ENCODE measurements at regions not wholly inside any gene's neighbourhood (a gene's known extent, or its start where the extent isn't known, plus 50 kb on each side); places are given as distances from the start of the nearest gene placed in this dataset.
A peak's percentile ranks its signal among the peaks of the same experiment; 100 is the strongest.

DNA sequence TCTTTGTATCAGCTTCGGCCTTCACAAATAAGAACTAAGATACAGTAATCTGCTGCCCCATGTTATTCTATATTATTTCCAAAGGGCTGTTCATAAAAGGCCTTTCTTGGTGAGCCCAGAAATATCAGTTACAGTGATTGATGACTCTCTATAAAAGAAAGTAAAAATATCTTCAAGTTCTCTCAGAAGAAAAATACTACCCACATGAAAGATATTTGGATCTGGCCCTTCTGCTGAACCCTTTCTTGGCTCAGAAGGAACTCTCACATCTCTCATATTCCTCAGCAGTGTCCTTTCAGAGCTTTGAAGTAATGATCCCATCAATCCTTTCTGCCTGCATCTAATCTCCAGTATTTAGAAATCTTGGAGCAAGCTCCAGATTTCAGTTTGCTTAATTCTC is 76.3 kb upstream of the SLITRK1 start:
- no peak overlapping the region for H3K27ac ChIP-seq
- TF ChIP-seq, protein P1, sequence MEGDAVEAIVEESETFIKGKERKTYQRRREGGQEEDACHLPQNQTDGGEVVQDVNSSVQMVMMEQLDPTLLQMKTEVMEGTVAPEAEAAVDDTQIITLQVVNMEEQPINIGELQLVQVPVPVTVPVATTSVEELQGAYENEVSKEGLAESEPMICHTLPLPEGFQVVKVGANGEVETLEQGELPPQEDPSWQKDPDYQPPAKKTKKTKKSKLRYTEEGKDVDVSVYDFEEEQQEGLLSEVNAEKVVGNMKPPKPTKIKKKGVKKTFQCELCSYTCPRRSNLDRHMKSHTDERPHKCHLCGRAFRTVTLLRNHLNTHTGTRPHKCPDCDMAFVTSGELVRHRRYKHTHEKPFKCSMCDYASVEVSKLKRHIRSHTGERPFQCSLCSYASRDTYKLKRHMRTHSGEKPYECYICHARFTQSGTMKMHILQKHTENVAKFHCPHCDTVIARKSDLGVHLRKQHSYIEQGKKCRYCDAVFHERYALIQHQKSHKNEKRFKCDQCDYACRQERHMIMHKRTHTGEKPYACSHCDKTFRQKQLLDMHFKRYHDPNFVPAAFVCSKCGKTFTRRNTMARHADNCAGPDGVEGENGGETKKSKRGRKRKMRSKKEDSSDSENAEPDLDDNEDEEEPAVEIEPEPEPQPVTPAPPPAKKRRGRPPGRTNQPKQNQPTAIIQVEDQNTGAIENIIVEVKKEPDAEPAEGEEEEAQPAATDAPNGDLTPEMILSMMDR (conservative IDR thresholded peaks at IDR 0.05): no peak

GRCh38 chr13:83955011-83955410 is 72.7 kb upstream of the SLITRK1 start:
- no peak overlapping the region for H3K27ac ChIP-seq
- TF ChIP-seq, protein P1 (conservative IDR thresholded peaks at IDR 0.05): no peak

GRCh38 chr13:83953916-83954315 is 71.6 kb upstream of the SLITRK1 start:
- TF ChIP-seq, protein P1 (conservative IDR thresholded peaks at IDR 0.05): no peak
- no peak overlapping the region for H3K27ac ChIP-seq

DNA sequence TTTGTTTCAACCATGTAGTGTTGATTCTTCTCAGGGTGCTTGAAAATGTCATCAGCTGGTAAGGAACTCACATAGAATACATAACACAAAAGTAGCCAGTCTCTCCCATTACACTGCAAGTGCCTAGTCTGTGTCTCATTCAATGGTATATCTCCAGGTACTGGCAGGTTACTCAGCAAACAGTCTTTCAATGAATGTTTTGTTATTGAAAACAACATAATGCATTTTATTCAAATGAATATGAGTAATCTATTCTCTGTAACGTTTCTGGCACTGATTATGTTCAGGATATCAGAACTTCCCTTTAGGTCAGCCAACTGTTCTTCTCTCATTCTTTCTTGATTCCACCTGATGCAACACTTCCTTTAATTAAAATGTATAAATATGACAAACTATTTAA is 68.0 kb upstream of the SLITRK1 start:
- TF ChIP-seq, protein P1 (conservative IDR thresholded peaks at IDR 0.05): no peak
- no peak overlapping the region for H3K27ac ChIP-seq

DNA sequence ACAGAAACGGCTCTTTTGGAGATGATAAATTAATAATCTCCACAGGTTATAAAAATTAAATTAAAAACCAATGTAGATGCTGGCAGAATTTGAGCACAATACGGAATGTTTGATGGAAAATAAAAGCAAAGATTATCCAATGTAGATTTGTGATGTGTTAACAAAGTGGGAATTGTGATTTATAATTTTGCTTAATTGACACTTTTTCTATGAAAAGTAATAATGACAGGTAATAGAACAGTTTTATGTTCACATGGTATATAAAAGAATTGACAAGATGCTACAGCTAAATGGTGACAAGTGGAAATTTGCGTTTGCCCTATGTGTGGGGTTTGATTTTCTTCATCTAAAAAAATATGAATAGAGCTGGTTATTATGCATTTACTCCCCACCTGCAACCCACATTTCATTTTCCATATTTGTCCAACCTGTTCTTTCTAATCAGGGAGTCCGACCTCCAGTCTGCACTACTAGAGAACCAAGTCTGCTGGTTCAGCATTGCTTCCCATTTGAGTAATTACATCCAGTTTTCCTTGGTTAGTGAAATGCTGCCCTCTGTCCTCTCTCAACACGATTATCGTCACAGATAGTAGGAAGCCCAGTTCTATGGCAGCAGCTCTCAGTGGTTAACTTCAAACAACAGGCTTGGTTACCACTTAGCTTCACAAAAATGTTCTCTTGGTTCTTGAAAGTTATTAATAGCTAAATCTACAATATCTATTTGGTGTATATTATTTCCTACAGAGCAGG is 61.4 kb upstream of the SLITRK1 start:
- TF ChIP-seq, protein P1 (conservative IDR thresholded peaks at IDR 0.05): peak; percentile 29

DNA sequence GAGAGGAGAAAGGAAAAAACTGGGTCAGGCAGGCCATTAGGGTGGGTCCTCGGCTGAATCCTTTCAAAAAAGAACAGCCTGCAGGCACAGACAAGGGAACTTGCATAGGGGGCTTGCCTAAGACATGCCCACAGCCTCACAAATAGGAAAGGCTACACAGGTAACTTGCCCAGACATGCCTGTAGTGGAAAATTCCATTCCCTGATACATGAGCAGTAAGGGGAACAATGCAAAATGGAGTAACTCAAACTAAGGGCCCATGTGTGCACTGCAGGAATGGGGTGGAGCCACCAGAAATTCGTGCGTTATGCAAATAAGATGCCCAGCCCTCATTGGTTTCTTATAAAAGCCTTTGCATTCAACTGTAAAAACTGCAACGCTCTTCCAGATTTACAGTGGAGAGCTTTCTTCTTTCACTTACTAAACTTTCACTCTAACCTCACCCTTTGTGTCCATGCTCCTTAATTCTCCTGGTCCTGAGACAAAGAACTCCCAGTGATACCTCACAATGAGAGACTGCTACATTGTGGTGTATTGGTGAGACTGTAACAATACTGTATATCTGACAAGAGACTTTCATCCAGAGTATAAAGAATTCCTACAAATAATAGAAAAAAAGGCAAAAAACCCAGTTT is 59.5 kb upstream of the SLITRK1 start:
- no peak overlapping the region for H3K27ac ChIP-seq
- TF ChIP-seq, protein P1 (conservative IDR thresholded peaks at IDR 0.05): no peak

More for the DNA sequence above, 61.4 kb upstream of the SLITRK1 start:
- H3K27ac ChIP-seq: no peak overlapping the region

DNA sequence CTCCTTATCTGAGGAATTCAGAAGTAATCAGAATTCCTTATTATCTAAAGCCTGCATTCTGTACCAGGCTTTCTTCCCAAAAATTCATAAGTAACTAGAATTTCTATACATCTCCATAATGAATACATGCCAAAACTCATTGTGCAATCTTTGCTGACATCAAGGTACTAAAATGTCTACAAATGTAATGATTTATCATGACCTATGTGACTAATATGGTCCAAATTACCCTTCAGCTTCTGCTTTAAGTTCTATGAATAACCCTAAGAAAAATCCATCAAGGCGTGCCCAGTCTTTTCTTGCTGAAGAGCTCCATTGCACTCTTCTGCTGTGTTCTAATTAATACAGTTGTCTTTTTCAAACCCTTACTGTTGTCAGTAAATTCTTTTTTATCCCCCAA is 58.5 kb upstream of the SLITRK1 start:
- no peak overlapping the region for H3K27ac ChIP-seq
- TF ChIP-seq, protein P1 (conservative IDR thresholded peaks at IDR 0.05): no peak

Data from VCaP (cell line).